ENCODE measurements at regions not wholly inside any gene's neighbourhood (a gene's known extent, or its start where the extent isn't known, plus 50 kb on each side); places are given as distances from the start of the nearest gene placed in this dataset.

GRCh38 chr2:84181927-84182326 lies 277.2 kb downstream of the SUCLG1 start:
- intact Hi-C loops (cut with micrococcal nuclease; ENCODE audit: unreplicated experiment): no loop called here
- POLR2A ChIA-PET (ENCODE audit: low non-redundant PET): no interaction called here
- CTCF ChIA-PET: no interaction called here

GRCh38 chr2:84177733-84178132 lies 281.3 kb downstream of the SUCLG1 start:
- ChIA-PET CTCF (no interaction called here), POLR2A (ENCODE audit: low non-redundant PET) (no interaction called here)
- no peak for TF ChIP-seq CTCF (conservative IDR thresholded peaks at IDR 0.05; ENCODE audit: low read depth, low read length)
- no peak for TF ChIP-seq EZH2 (IDR thresholded peaks at IDR 0.05; ENCODE audit: borderline replicate concordance, low read depth, low read length, poor library complexity, severe bottlenecking)
- Histone ChIP-seq H3K36me3 (ENCODE audit: insufficient read depth, low read length, poor library complexity, severe bottlenecking) (no peaks in the 10 kb centered on the region), H3K9me3 (ENCODE audit: low read depth, low read length, poor library complexity, severe bottlenecking) (no peaks in the 10 kb centered on the region), H3K27ac (ENCODE audit: low read depth, low read length, poor library complexity, severe bottlenecking) (no peak overlapping the region), H3K27me3 (replicated peaks; ENCODE audit: insufficient read depth, low read depth, low read length, poor library complexity) (no peaks in the 10 kb centered on the region), H3K4me3 (ENCODE audit: low read depth, low read length, poor library complexity, severe bottlenecking) (no peak overlapping the region), H3K4me1 (ENCODE audit: insufficient read depth, low read length, poor library complexity, severe bottlenecking) (no peaks in the 10 kb centered on the region)
- no TSS peak for BruUV-seq (replicated peaks)
- intact Hi-C loops (cut with micrococcal nuclease; ENCODE audit: unreplicated experiment): no loop called here
- DNase-seq (ENCODE audit: low spot score): no peak

More at GRCh38 chr2:84181927-84182326, 277.2 kb downstream of the SUCLG1 start:
- Histone ChIP-seq H3K4me1 (ENCODE audit: insufficient read depth, low read length, poor library complexity, severe bottlenecking) (no peaks in the 10 kb centered on the region), H3K27me3 (replicated peaks; ENCODE audit: insufficient read depth, low read depth, low read length, poor library complexity) (no peaks in the 10 kb centered on the region), H3K27ac (ENCODE audit: low read depth, low read length, poor library complexity, severe bottlenecking) (no peak overlapping the region), H3K9me3 (ENCODE audit: low read depth, low read length, poor library complexity, severe bottlenecking) (no peaks in the 10 kb centered on the region), H3K4me3 (ENCODE audit: low read depth, low read length, poor library complexity, severe bottlenecking) (no peak overlapping the region), H3K36me3 (ENCODE audit: insufficient read depth, low read length, poor library complexity, severe bottlenecking) (no peaks in the 10 kb centered on the region)
- no TSS peak for BruUV-seq (replicated peaks)
- TF ChIP-seq EZH2 (IDR thresholded peaks at IDR 0.05; ENCODE audit: borderline replicate concordance, low read depth, low read length, poor library complexity, severe bottlenecking) (no peak), CTCF (conservative IDR thresholded peaks at IDR 0.05; ENCODE audit: low read depth, low read length) (no peak)
- DNase-seq (ENCODE audit: low spot score): no peak

GRCh38 chr2:84175970-84176369 lies 283.1 kb downstream of the SUCLG1 start:
- H3K36me3 ChIP-seq (ENCODE audit: insufficient read depth, low read length, poor library complexity, severe bottlenecking): no peaks in the 10 kb centered on the region
- ChIA-PET POLR2A (ENCODE audit: low non-redundant PET) (no interaction called here), CTCF (no interaction called here)
- no peaks in the 10 kb centered on the region for H3K27me3 ChIP-seq (replicated peaks; ENCODE audit: insufficient read depth, low read depth, low read length, poor library complexity)
- intact Hi-C loops (cut with micrococcal nuclease; ENCODE audit: unreplicated experiment): no loop called here
- H3K4me1 ChIP-seq (ENCODE audit: insufficient read depth, low read length, poor library complexity, severe bottlenecking): no peaks in the 10 kb centered on the region
- no peak overlapping the region for H3K4me3 ChIP-seq (ENCODE audit: low read depth, low read length, poor library complexity, severe bottlenecking)
- H3K27ac ChIP-seq (ENCODE audit: low read depth, low read length, poor library complexity, severe bottlenecking): no peak overlapping the region
- no peak for DNase-seq (ENCODE audit: low spot score)
- H3K9me3 ChIP-seq (ENCODE audit: low read depth, low read length, poor library complexity, severe bottlenecking): no peaks in the 10 kb centered on the region
- no TSS peak for BruUV-seq (replicated peaks)
- TF ChIP-seq EZH2 (IDR thresholded peaks at IDR 0.05; ENCODE audit: borderline replicate concordance, low read depth, low read length, poor library complexity, severe bottlenecking) (no peak), CTCF (conservative IDR thresholded peaks at IDR 0.05; ENCODE audit: low read depth, low read length) (no peak)

Data from A673 (cell line).